ENCODE measurements at regions not wholly inside any gene's neighbourhood (a gene's known extent, or its start where the extent isn't known, plus 50 kb on each side); places are given as distances from the start of the nearest gene placed in this dataset.

GRCh38 chr13:68584776-68585175 lies 1354.6 kb upstream of the PCDH9 start:
- H3K4me3 ChIP-seq = no peak overlapping the region
- DNase-seq (ENCODE audit: low spot score) = no peak
- ATAC-seq (ENCODE audit: insufficient number of reproducible peaks, low FRiP score, low read depth) = no peak
- H3K27ac ChIP-seq = no peak overlapping the region
- no peaks in the 10 kb centered on the region for H3K4me1 ChIP-seq (ENCODE audit: control insufficient read depth in 1 of 2, low read depth in 2 of 2)
- H3K36me3 ChIP-seq = no peaks in the 10 kb centered on the region
- TF ChIP-seq, protein P1, sequence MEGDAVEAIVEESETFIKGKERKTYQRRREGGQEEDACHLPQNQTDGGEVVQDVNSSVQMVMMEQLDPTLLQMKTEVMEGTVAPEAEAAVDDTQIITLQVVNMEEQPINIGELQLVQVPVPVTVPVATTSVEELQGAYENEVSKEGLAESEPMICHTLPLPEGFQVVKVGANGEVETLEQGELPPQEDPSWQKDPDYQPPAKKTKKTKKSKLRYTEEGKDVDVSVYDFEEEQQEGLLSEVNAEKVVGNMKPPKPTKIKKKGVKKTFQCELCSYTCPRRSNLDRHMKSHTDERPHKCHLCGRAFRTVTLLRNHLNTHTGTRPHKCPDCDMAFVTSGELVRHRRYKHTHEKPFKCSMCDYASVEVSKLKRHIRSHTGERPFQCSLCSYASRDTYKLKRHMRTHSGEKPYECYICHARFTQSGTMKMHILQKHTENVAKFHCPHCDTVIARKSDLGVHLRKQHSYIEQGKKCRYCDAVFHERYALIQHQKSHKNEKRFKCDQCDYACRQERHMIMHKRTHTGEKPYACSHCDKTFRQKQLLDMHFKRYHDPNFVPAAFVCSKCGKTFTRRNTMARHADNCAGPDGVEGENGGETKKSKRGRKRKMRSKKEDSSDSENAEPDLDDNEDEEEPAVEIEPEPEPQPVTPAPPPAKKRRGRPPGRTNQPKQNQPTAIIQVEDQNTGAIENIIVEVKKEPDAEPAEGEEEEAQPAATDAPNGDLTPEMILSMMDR (IDR thresholded peaks at IDR 0.05) = no peak
- no peaks in the 10 kb centered on the region for H3K27me3 ChIP-seq (replicated peaks; ENCODE audit: insufficient read depth)
- H3K9me3 ChIP-seq = no peaks in the 10 kb centered on the region

DNA sequence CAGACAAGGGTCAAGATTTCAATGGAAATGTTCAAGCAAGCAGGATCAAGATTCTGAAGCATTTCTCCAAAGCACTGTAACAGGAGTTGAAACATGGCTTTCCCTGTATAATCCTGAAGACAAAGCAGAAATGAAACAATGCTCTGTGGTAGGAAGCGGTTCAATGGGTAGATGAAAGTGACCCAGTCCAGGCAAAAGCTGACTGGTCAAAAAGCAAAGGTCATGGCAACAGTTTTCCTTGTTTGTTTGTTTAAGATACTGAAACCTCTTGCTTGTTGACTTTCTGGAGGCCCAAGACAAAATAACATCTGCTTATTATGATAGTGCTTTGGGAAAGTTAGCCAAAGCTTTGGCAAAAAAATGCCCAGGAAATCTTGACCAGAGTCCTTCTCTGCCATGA lies 1343.9 kb upstream of the PCDH9 start:
- TF ChIP-seq, protein P1 (IDR thresholded peaks at IDR 0.05) = no peak
- H3K36me3 ChIP-seq = no peaks in the 10 kb centered on the region
- H3K9me3 ChIP-seq = peaks cover 3% of the 10 kb centered on the region
- no peaks in the 10 kb centered on the region for H3K27me3 ChIP-seq (replicated peaks; ENCODE audit: insufficient read depth)
- no peak for DNase-seq (ENCODE audit: low spot score)
- no peaks in the 10 kb centered on the region for H3K4me1 ChIP-seq (ENCODE audit: control insufficient read depth in 1 of 2, low read depth in 2 of 2)
- ATAC-seq (ENCODE audit: insufficient number of reproducible peaks, low FRiP score, low read depth) = no peak
- no peak overlapping the region for H3K27ac ChIP-seq
- no peak overlapping the region for H3K4me3 ChIP-seq

DNA sequence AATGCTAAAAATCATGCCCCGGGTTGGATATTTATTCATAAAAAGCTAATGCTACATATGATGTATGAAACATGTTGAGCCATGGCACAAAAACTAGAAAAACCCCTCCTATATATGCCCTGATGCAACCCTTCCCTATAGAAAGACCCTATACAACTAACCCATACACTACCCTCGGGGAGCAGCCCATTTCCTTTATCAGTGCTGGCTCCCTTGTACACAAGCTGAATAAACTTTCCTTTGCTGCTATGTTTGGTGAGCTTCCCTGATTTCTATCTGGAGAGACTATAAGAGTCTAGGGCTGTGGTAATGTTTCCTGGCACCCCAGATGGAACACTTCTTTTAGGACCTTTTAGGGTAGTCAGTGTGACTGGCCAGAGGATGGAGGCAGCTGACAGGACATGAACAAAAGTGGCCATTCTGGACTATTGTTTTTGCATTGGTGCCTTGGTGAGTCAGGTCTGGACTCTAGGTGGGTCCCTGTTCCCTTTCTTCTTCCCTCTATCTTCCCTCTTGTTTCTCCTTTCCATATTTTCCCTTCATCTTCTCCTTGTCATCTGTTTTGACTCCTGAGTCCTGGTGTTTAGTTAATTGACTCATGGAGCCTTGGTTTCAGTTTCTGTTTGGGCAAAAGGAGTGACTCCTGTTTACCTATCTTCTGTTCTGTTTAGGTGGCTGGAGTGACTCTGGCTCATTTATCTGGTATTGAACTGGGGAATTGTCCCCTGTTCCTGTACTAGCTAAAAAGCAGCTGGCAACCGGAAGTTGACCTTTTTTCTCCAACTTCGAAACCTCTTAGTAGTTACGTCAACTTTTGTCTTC lies 1321.8 kb upstream of the PCDH9 start:
- TF ChIP-seq, protein P1 (IDR thresholded peaks at IDR 0.05) = no peak
- DNase-seq (ENCODE audit: low spot score) (no peak), ATAC-seq (ENCODE audit: insufficient number of reproducible peaks, low FRiP score, low read depth) (peak; percentile 42)
- Histone ChIP-seq H3K4me1 (ENCODE audit: control insufficient read depth in 1 of 2, low read depth in 2 of 2) (peaks cover 4 to 17% of the 10 kb centered on the region in 2 donors), H3K36me3 (no peaks in the 10 kb centered on the region), H3K27me3 (replicated peaks; ENCODE audit: insufficient read depth) (no peaks in the 10 kb centered on the region), H3K27ac (no peak overlapping the region), H3K9me3 (no peaks in the 10 kb centered on the region), H3K4me3 (peak overlapping the region; percentile 32)

GRCh38 chr13:68550330-68550729 lies 1320.2 kb upstream of the PCDH9 start:
- H3K27ac ChIP-seq = no peak overlapping the region
- DNase-seq (ENCODE audit: low spot score) (no peak), ATAC-seq (ENCODE audit: insufficient number of reproducible peaks, low FRiP score, low read depth) (no peak)
- no peak overlapping the region for H3K4me3 ChIP-seq
- no peaks in the 10 kb centered on the region for H3K27me3 ChIP-seq (replicated peaks; ENCODE audit: insufficient read depth)
- no peaks in the 10 kb centered on the region for H3K36me3 ChIP-seq
- TF ChIP-seq, protein P1 (IDR thresholded peaks at IDR 0.05) = no peak
- H3K9me3 ChIP-seq = no peaks in the 10 kb centered on the region
- H3K4me1 ChIP-seq (ENCODE audit: control insufficient read depth in 1 of 2, low read depth in 2 of 2) = peaks cover 4 to 17% of the 10 kb centered on the region in 2 donors

- Histone ChIP-seq H3K4me1 (ENCODE audit: control insufficient read depth in 1 of 2, low read depth in 2 of 2) (no peaks in the 10 kb centered on the region), H3K36me3 (no peaks in the 10 kb centered on the region), H3K4me3 (no peak overlapping the region), H3K27ac (no peak overlapping the region), H3K27me3 (replicated peaks; ENCODE audit: insufficient read depth) (no peaks in the 10 kb centered on the region), H3K9me3 (no peaks in the 10 kb centered on the region)
- DNase-seq (ENCODE audit: low spot score) (no peak), ATAC-seq (ENCODE audit: insufficient number of reproducible peaks, low FRiP score, low read depth) (no peak)
- TF ChIP-seq, protein P1 (IDR thresholded peaks at IDR 0.05) = no peak
Measured at GRCh38 chr13:68540244-68540643, 1310.1 kb upstream of the PCDH9 start.
